ENCODE measurements at regions not wholly inside any gene's neighbourhood (a gene's known extent, or its start where the extent isn't known, plus 50 kb on each side); places are given as distances from the start of the nearest gene placed in this dataset.

- DNase-seq (ENCODE audit: low read depth in 2 of 3, low spot score in 2 of 3), result no peak
Observed at GRCh38 chr13:21757763-21758162, 86.9 kb downstream of the FGF9 start.

DNA sequence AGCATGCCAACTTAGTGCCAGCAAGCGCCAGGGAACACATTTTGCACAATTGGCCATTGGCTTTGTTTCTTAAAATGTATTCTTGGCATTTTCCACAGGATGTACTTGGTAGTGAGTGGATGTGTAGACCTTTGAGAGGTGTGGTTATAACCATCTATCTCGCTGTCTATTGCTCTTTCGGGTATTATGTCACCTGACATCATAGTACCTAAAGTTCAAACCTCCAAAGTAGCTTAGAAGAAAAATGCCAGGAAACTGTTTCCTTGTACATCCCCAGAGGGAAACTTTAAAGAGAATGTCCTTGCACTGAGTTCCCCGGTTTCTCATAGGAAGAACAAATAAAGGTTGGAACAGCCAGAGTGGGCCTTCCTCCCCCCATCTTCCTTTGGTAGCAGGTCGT is 87.6 kb downstream of the FGF9 start:
- DNase-seq (ENCODE audit: low read depth in 2 of 3, low spot score in 2 of 3), result no peak

- no peak for DNase-seq (ENCODE audit: low read depth in 2 of 3, low spot score in 2 of 3)
Observed at GRCh38 chr13:21759463-21759862, 88.6 kb downstream of the FGF9 start.

- no peak for DNase-seq (ENCODE audit: low read depth in 2 of 3, low spot score in 2 of 3)
Observed at GRCh38 chr13:21759911-21760310, 89.0 kb downstream of the FGF9 start.

- no peak for DNase-seq (ENCODE audit: low read depth in 2 of 3, low spot score in 2 of 3)
Observed at GRCh38 chr13:21761770-21762169, 90.9 kb downstream of the FGF9 start.

- DNase-seq (ENCODE audit: low read depth in 2 of 3, low spot score in 2 of 3), result no peak
Observed at GRCh38 chr13:21762512-21762911, 91.6 kb downstream of the FGF9 start.

- DNase-seq (ENCODE audit: low read depth in 2 of 3, low spot score in 2 of 3), result no peak
Observed at GRCh38 chr13:21767032-21767431, 96.2 kb downstream of the FGF9 start.

DNA sequence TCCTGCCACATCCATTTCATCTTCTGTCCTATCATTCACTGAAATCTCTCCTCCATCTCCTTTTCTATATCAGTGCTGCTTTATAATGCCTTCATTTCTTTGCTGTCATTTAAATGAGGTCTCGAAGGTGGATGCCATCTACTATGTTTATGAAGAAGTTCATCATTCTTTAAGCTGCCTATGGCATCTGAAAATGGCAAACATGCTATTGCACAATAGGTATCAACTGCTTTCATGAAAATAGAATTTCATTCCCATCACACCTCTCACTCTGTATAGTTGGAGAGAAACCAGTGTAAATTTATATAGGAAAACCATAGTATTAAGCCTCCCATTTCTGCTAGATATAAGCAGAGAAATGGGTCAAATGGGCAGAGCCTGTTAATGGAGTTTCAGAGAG is 100.2 kb downstream of the FGF9 start:
- no peak for DNase-seq (ENCODE audit: low read depth in 2 of 3, low spot score in 2 of 3)

GRCh38 chr13:21777166-21777565 is 106.3 kb downstream of the FGF9 start:
- no peak for DNase-seq (ENCODE audit: low read depth in 2 of 3, low spot score in 2 of 3)

- no peak for DNase-seq (ENCODE audit: low read depth in 2 of 3, low spot score in 2 of 3)
Observed at GRCh38 chr13:21777813-21778212, 106.9 kb downstream of the FGF9 start.

DNA sequence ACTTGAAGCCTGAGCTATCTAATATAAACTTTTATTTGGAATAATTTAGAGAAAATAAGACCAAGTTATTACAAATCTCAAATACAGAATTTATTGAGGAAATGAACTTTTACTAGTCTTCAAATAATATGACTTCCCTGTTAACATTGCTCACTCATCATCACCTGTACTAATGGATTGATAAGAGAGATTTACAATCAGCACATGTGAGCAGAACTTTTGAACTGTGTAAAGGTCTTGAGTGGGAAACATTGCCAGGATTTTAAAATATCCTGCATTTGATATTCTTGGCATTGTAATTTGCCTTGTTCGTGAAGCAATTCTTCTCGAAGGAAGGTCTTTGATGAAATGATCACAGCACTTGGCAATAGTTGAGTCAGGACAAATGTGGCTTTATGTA is 111.9 kb downstream of the FGF9 start:
- no peak for DNase-seq (ENCODE audit: low read depth in 2 of 3, low spot score in 2 of 3)

DNA sequence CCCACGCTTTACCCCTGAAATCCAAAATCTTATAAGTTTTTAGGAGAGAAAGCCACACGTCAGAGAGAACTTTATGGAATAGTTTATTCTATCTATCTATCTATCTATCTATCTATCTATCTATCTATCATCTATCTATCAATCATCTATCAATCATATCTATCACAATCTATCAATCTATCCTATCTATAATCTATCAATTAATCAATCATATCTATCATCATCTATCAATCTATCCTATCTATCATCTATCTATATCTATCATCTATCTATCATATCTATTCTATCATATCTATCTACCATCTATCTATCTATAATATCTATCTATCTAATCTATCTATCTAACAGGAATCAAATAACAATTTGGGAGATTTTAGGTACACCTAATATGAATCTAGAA is 115.1 kb downstream of the FGF9 start:
- no peak for DNase-seq (ENCODE audit: low read depth in 2 of 3, low spot score in 2 of 3)

- no peak for DNase-seq (ENCODE audit: low read depth in 2 of 3, low spot score in 2 of 3)
Observed at GRCh38 chr13:21796066-21796465, 125.2 kb downstream of the FGF9 start.

GRCh38 chr13:21796775-21797514 is 126.1 kb downstream of the FGF9 start:
- DNase-seq (ENCODE audit: low read depth in 2 of 3, low spot score in 2 of 3), result no peak

- no peak for DNase-seq (ENCODE audit: low read depth in 2 of 3, low spot score in 2 of 3)
Observed at GRCh38 chr13:21797736-21798135, 126.9 kb downstream of the FGF9 start.

- no peak for DNase-seq (ENCODE audit: low read depth in 2 of 3, low spot score in 2 of 3)
Observed at GRCh38 chr13:21798181-21798580, 127.3 kb downstream of the FGF9 start.

DNA sequence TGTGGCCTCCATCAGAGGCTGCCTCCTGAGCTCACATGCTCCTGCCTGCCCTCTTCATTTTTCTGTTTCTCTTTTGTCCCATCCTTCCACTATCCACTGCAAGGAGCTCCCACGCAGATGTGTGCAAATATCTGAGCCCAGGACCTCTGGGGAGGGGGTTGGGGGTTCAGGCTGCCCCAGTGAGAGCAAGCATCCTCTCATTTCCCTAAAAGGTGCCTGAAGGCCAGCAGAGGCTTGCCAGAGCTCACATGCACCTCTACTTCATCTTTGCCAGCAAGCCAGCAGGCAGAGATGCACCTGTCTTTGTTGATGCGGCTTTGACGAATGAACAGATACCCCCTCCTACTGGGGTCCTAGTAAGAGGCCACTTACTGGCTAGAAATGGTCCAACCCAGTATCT is 128.8 kb downstream of the FGF9 start:
- DNase-seq (ENCODE audit: low read depth in 2 of 3, low spot score in 2 of 3), result no peak

- no peak for DNase-seq (ENCODE audit: low read depth in 2 of 3, low spot score in 2 of 3)
Observed at GRCh38 chr13:21800837-21801616, 130.2 kb downstream of the FGF9 start.

- DNase-seq (ENCODE audit: low read depth in 2 of 3, low spot score in 2 of 3), result no peak
Observed at GRCh38 chr13:21805733-21806132, 134.9 kb downstream of the FGF9 start.

GRCh38 chr13:21812192-21812626 is 141.3 kb downstream of the FGF9 start:
- DNase-seq (ENCODE audit: low read depth in 2 of 3, low spot score in 2 of 3), result no peak

GRCh38 chr13:21813110-21813509 is 142.2 kb downstream of the FGF9 start:
- DNase-seq (ENCODE audit: low read depth in 2 of 3, low spot score in 2 of 3), result no peak

DNA sequence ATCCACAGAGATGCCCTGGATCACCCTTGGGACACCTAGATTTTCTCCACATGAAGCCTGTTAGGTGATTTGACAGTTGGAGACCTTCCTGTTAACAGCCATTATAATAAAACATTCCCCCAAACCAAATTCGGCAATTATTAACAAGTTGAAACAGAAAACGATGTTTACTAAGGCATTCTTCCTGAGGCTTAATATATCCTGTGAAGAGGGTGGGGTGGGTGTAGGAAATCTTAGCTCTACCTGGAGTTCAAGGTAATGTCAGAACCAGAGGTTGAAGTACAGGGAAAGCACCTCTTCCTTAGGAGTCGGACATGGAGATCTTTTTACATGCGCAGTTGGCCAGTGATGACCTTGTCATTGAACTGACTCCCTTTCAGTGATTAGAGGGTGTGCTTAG is 143.0 kb downstream of the FGF9 start:
- no peak for DNase-seq (ENCODE audit: low read depth in 2 of 3, low spot score in 2 of 3)
